ENCODE measurements at regions not wholly inside any gene's neighbourhood (a gene's known extent, or its start where the extent isn't known, plus 50 kb on each side); places are given as distances from the start of the nearest gene placed in this dataset.
"Not testable (repeated sequence)": the region's sequence is repeated elsewhere in the genome, so short reads cannot be mapped to it uniquely, and the experiment has no call there.

GRCh38 chr4:74549936-74550335 lies 105.0 kb downstream of the AREG start:
- CTCF ChIA-PET: no interaction called here
- TF ChIP-seq SUZ12 (IDR thresholded peaks at IDR 0.05): no peak
- TF ChIP-seq FOXA1 (IDR thresholded peaks at IDR 0.05): no peak
- no peak for TF ChIP-seq ZNF384 (IDR thresholded peaks at IDR 0.05)
- no peak for TF ChIP-seq LEF1 (IDR thresholded peaks at IDR 0.05; ENCODE audit: borderline replicate concordance)
- TF ChIP-seq FOXK2 (IDR thresholded peaks at IDR 0.05): no peak
- TF ChIP-seq ELF4 (IDR thresholded peaks at IDR 0.05): no peak
- no peak for TF ChIP-seq PKNOX1 (IDR thresholded peaks at IDR 0.05)
- no peak for TF ChIP-seq CTBP1 (IDR thresholded peaks at IDR 0.05; ENCODE audit: borderline replicate concordance)
- TF ChIP-seq SP1 (IDR thresholded peaks at IDR 0.05): no peak
- no peak for TF ChIP-seq HDGF (IDR thresholded peaks at IDR 0.05; ENCODE audit: borderline replicate concordance)
- POLR2A ChIA-PET: no interaction called here
- no peak for DNase-seq (ENCODE audit: extremely low spot score)

DNA sequence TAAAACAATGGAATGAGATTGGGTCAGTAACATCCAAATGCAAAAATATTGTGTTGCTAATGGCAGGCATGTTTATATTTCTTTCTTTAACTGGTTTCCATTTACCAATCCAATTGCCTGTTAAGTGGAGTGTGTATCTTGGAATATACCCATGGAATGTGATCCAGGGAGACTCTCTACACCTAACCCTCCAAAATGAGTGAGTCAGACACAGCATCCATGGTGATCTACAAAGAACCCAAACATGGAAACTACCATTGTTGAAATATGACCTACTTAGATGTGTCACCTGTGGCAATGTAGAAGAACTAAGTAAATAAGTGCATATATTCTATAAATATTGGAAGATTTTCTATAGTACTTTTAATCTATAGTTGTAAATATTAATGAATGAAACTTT lies 110.3 kb downstream of the AREG start:
- POLR2A ChIA-PET: no interaction called here
- CTCF ChIA-PET: no interaction called here
- TF ChIP-seq ELF4 (IDR thresholded peaks at IDR 0.05): no peak
- TF ChIP-seq LEF1 (IDR thresholded peaks at IDR 0.05; ENCODE audit: borderline replicate concordance): no peak
- no peak for TF ChIP-seq FOXM1 (IDR thresholded peaks at IDR 0.05; ENCODE audit: borderline replicate concordance)
- no peak for TF ChIP-seq SUZ12 (IDR thresholded peaks at IDR 0.05)
- no peak for DNase-seq (ENCODE audit: extremely low spot score)

DNA sequence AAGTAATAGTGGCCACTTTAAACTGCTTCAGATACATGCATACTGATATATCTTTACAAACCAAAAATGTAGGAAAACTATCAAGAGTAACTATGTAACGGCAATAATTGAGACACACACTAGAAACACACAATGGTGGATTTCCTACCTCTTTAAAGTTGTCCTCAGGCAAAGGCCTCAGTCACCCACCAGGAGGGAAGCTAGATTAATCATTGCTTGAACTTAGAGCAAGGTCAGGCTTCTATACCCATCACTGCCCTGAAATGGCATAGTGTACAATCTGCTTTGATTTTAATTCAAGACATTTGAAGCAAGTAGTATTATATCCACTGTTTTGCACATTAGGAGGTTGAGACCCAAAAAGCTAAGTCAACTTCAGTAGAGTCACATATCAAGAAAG lies 110.9 kb downstream of the AREG start:
- CTCF ChIA-PET: no interaction called here
- DNase-seq (ENCODE audit: extremely low spot score): no peak
- POLR2A ChIA-PET: no interaction called here
- TF ChIP-seq FOXA1 (IDR thresholded peaks at IDR 0.05): no peak

DNA sequence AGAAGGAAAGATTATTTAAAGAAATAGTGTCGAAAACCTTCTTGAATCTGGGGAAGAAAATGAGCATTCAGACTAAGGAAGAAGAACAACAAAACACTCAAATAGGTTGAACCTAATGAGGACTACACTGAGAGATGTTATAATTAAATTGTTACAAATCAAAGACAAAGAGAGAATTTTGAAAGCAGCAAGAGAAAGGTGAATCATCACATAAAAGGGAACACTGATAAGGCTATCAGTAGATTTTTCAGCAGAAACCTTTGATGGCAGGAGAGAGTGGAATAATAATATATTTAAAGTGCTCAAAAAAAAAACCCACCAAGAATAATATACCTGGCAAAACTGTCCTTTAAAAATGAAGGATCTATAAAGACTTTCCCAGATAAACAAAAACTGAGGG lies 114.9 kb downstream of the AREG start:
- ChIA-PET POLR2A (no interaction called here), CTCF (no interaction called here)
- DNase-seq (ENCODE audit: extremely low spot score): no peak
- TF ChIP-seq NFRKB (IDR thresholded peaks at IDR 0.05): no peak
- TF ChIP-seq FOXA1 (IDR thresholded peaks at IDR 0.05): no peak
- TF ChIP-seq SP1 (IDR thresholded peaks at IDR 0.05): no peak
- TF ChIP-seq LEF1 (IDR thresholded peaks at IDR 0.05; ENCODE audit: borderline replicate concordance): no peak
- no peak for TF ChIP-seq ZNF384 (IDR thresholded peaks at IDR 0.05)
- TF ChIP-seq HDGF (IDR thresholded peaks at IDR 0.05; ENCODE audit: borderline replicate concordance): no peak

DNA sequence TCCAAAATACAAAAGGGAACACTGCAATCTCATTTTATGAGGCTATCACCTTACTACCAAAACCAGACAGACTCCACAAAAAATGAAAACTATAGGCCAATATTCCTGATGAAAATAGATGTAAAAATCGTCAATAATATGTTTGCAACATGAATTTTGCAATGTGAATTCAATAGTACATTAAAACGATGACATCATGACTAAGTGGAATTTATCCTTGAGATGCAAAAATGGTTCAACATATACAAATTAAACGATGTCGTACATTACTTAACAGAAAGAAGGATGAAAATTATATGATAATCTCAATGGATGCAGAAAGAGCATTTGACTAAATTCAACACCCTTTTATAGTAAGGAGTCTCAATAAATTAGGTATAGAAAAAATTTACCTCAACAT lies 123.0 kb downstream of the AREG start:
- CTCF ChIA-PET: no interaction called here
- POLR2A ChIA-PET: no interaction called here
- TF ChIP-seq HDGF (IDR thresholded peaks at IDR 0.05; ENCODE audit: borderline replicate concordance): no peak
- no peak for TF ChIP-seq BHLHE40 (IDR thresholded peaks at IDR 0.05; ENCODE audit: borderline replicate concordance)
- no peak for TF ChIP-seq FOXM1 (IDR thresholded peaks at IDR 0.05; ENCODE audit: borderline replicate concordance)
- no peak for TF ChIP-seq SUZ12 (IDR thresholded peaks at IDR 0.05)
- TF ChIP-seq ZNF384 (IDR thresholded peaks at IDR 0.05): no peak
- TF ChIP-seq NFRKB (IDR thresholded peaks at IDR 0.05): no peak
- TF ChIP-seq FOXK2 (IDR thresholded peaks at IDR 0.05): no peak
- no peak for TF ChIP-seq CTBP1 (IDR thresholded peaks at IDR 0.05; ENCODE audit: borderline replicate concordance)
- TF ChIP-seq FOXA1 (IDR thresholded peaks at IDR 0.05): no peak
- no peak for TF ChIP-seq L3MBTL2 (conservative IDR thresholded peaks at IDR 0.05)
- TF ChIP-seq TARDBP (IDR thresholded peaks at IDR 0.05): no peak
- TF ChIP-seq LEF1 (IDR thresholded peaks at IDR 0.05; ENCODE audit: borderline replicate concordance): no peak
- no peak for TF ChIP-seq SP1 (IDR thresholded peaks at IDR 0.05)
- no peak for TF ChIP-seq PKNOX1 (IDR thresholded peaks at IDR 0.05)
- TF ChIP-seq ARNT (IDR thresholded peaks at IDR 0.05): no peak
- DNase-seq (ENCODE audit: extremely low spot score): no peak

DNA sequence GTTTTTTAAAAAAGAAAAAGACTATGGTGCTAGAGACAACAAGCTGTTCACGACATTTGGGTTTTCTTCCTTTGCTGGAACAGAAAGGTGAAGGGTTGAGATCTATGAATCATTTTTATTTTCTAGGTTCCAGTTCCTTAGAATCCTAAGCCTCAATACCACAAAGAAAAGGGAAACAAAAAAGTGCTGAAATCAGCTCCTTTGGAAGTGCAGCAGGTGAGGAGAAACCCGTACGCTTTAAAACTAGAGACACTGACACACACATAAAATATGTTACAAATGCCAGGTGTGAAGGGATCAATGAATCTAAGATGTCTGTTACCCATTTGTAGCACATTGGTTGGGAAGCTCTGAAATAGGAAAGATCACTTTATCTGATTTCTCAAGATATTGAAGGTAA lies 125.2 kb downstream of the AREG start:
- DNase-seq (ENCODE audit: extremely low spot score): no peak
- ChIA-PET CTCF (no interaction called here), POLR2A (no interaction called here)
- TF ChIP-seq PKNOX1 (IDR thresholded peaks at IDR 0.05) (no peak), BHLHE40 (IDR thresholded peaks at IDR 0.05; ENCODE audit: borderline replicate concordance) (no peak), NFRKB (IDR thresholded peaks at IDR 0.05) (no peak), FOXA1 (IDR thresholded peaks at IDR 0.05) (no peak), L3MBTL2 (conservative IDR thresholded peaks at IDR 0.05) (no peak), ZNF384 (IDR thresholded peaks at IDR 0.05) (no peak), LEF1 (IDR thresholded peaks at IDR 0.05; ENCODE audit: borderline replicate concordance) (no peak), FOXK2 (IDR thresholded peaks at IDR 0.05) (no peak), HDGF (IDR thresholded peaks at IDR 0.05; ENCODE audit: borderline replicate concordance) (no peak), SP1 (IDR thresholded peaks at IDR 0.05) (no peak), FOXM1 (IDR thresholded peaks at IDR 0.05; ENCODE audit: borderline replicate concordance) (no peak), CTBP1 (IDR thresholded peaks at IDR 0.05; ENCODE audit: borderline replicate concordance) (no peak), ELF4 (IDR thresholded peaks at IDR 0.05) (no peak), ARNT (IDR thresholded peaks at IDR 0.05) (no peak), SUZ12 (IDR thresholded peaks at IDR 0.05) (no peak), TARDBP (IDR thresholded peaks at IDR 0.05) (no peak)

- CTCF ChIA-PET: no interaction called here
- DNase-seq (ENCODE audit: extremely low spot score): no peak
- TF ChIP-seq CTBP1 (IDR thresholded peaks at IDR 0.05; ENCODE audit: borderline replicate concordance): no peak
- no peak for TF ChIP-seq FOXK2 (IDR thresholded peaks at IDR 0.05)
- no peak for TF ChIP-seq SUZ12 (IDR thresholded peaks at IDR 0.05)
- TF ChIP-seq L3MBTL2 (conservative IDR thresholded peaks at IDR 0.05): no peak
- TF ChIP-seq ELF4 (IDR thresholded peaks at IDR 0.05): no peak
- TF ChIP-seq TARDBP (IDR thresholded peaks at IDR 0.05): no peak
- TF ChIP-seq ZNF384 (IDR thresholded peaks at IDR 0.05): no peak
- no peak for TF ChIP-seq PKNOX1 (IDR thresholded peaks at IDR 0.05)
- TF ChIP-seq NFRKB (IDR thresholded peaks at IDR 0.05): no peak
- no peak for TF ChIP-seq ARNT (IDR thresholded peaks at IDR 0.05)
- TF ChIP-seq FOXM1 (IDR thresholded peaks at IDR 0.05; ENCODE audit: borderline replicate concordance): no peak
- TF ChIP-seq BHLHE40 (IDR thresholded peaks at IDR 0.05; ENCODE audit: borderline replicate concordance): no peak
- TF ChIP-seq LEF1 (IDR thresholded peaks at IDR 0.05; ENCODE audit: borderline replicate concordance): no peak
- no peak for TF ChIP-seq SP1 (IDR thresholded peaks at IDR 0.05)
- TF ChIP-seq FOXA1 (IDR thresholded peaks at IDR 0.05): no peak
- TF ChIP-seq HDGF (IDR thresholded peaks at IDR 0.05; ENCODE audit: borderline replicate concordance): no peak
- POLR2A ChIA-PET: no interaction called here
Observed at GRCh38 chr4:74578329-74578728, 133.4 kb downstream of the AREG start.

GRCh38 chr4:74578865-74579264 lies 133.9 kb downstream of the AREG start:
- POLR2A ChIA-PET; DNase-seq (ENCODE audit: extremely low spot score); CTCF ChIA-PET: not testable (repeated sequence)
